AG10803 (cell line): ENCODE measurements at regions not wholly inside any gene's neighbourhood (a gene's known extent, or its start where the extent isn't known, plus 50 kb on each side); places are given as distances from the start of the nearest gene placed in this dataset.

Experiments
- DNase-seq: peaks from one replicate; pipeline ENCODE4 v3.0.0; 2010; ENCODE audit warnings: low read depth
- H3K4me3 ChIP-seq: 2 replicates; pipeline ENCODE4 v1.5.1; 2011; ENCODE audit warnings: mild to moderate bottlenecking, low read length, control low read depth
- CTCF ChIP-seq: conservative IDR thresholded peaks from 2 replicates; pipeline ENCODE4 v1.5.1; 2011; ENCODE audit warnings: mild to moderate bottlenecking, low read length, control low read depth, inconsistent platforms

GRCh38 chr19:34017601-34018000 lies 154.7 kb upstream of the LSM14A start:
- no peak for DNase-seq
- no peak overlapping the region for H3K4me3 ChIP-seq
- TF ChIP-seq CTCF, result no peak

DNA sequence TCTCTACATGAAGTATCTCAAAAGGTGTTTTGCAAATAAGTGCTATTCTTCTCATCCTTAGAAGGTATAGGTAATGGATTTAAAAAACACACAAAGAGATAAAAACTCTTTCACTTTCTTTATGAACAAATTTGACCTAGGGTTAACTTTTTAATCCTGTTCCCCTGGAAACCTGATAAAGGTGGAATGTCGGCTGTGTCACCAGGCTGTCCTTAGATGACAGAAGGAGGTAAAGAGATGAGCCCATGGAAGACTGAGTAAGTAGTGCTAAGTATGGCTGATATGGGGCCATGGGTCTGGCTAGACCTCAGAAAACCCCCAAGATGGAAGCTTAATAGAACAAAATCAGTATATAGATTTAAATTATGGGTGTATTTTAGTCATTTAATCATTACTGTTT lies 153.8 kb upstream of the LSM14A start:
- no peak for TF ChIP-seq CTCF
- H3K4me3 ChIP-seq, result no peak overlapping the region
- DNase-seq, result no peak

- no peak for TF ChIP-seq CTCF
- DNase-seq, result no peak
- H3K4me3 ChIP-seq, result no peak overlapping the region
Measured at GRCh38 chr19:34023381-34023780, 148.9 kb upstream of the LSM14A start.

DNA sequence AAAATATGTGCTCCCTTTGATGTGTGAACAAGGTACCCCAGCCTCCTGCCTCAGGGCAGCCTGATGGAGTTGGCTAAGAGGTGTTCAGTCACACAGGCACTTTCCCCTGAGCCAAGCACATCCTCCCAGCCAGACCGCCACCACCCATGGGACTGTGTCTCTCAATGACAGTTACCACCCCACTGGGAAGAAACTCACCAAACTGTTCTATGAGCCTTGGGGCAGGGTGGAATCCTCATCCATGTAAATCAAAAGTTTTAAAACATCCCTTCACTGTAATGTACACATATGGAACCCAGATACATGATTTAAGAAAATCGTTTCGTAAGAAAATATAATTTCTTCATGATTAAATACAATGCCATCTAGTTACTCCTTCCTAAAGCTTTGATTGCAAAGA lies 138.4 kb upstream of the LSM14A start:
- H3K4me3 ChIP-seq, result no peak overlapping the region
- no peak for TF ChIP-seq CTCF
- no peak for DNase-seq

GRCh38 chr19:34034318-34034846 lies 137.9 kb upstream of the LSM14A start:
- no peak overlapping the region for H3K4me3 ChIP-seq
- TF ChIP-seq CTCF, result no peak
- DNase-seq, result no peak

- no peak overlapping the region for H3K4me3 ChIP-seq
- DNase-seq, result peak; percentile 44
- TF ChIP-seq CTCF, result peak; percentile 77
Measured at GRCh38 chr19:34041925-34042521, 130.3 kb upstream of the LSM14A start.

GRCh38 chr19:34044021-34044420 lies 128.3 kb upstream of the LSM14A start:
- no peak overlapping the region for H3K4me3 ChIP-seq
- TF ChIP-seq CTCF, result no peak
- DNase-seq, result no peak
